CD4-positive, alpha-beta T cell treated with Interleukin-4 for 1 hour (primary cell): ENCODE measurements at regions not wholly inside any gene's neighbourhood (a gene's known extent, or its start where the extent isn't known, plus 50 kb on each side); places are given as distances from the start of the nearest gene placed in this dataset.

Experiments used
- DNase-seq, 2 donors: peaks; one replicate each; pipeline ENCODE4 v3.0.0-alpha.2; 2020 to 2022

- DNase-seq: no peak
Observed at GRCh38 chr6:87798393-87799278, 96.6 kb upstream of the AKIRIN2 start.

- DNase-seq: no peak
Observed at GRCh38 chr6:87794922-87795885, 93.2 kb upstream of the AKIRIN2 start.

- DNase-seq: no peak
Observed at GRCh38 chr6:87793315-87793714, 91.3 kb upstream of the AKIRIN2 start.

- no peak for DNase-seq
Observed at GRCh38 chr6:87791982-87792381, 89.9 kb upstream of the AKIRIN2 start.

GRCh38 chr6:87791485-87791884 lies 89.5 kb upstream of the AKIRIN2 start:
- DNase-seq: no peak

GRCh38 chr6:87791029-87791428 lies 89.0 kb upstream of the AKIRIN2 start:
- no peak for DNase-seq

- no peak for DNase-seq
Observed at GRCh38 chr6:87789900-87790290, 87.9 kb upstream of the AKIRIN2 start.

- peak in 1 of 2 donors; percentile 69 for DNase-seq
Observed at GRCh38 chr6:87789198-87789899, 87.3 kb upstream of the AKIRIN2 start.

- DNase-seq: no peak
Observed at GRCh38 chr6:87788141-87788540, 86.1 kb upstream of the AKIRIN2 start.

- no peak for DNase-seq
Observed at GRCh38 chr6:87785229-87785862, 83.3 kb upstream of the AKIRIN2 start.

- DNase-seq: no peak
Observed at GRCh38 chr6:87784690-87785089, 82.7 kb upstream of the AKIRIN2 start.

- no peak for DNase-seq
Observed at GRCh38 chr6:87784051-87784450, 82.0 kb upstream of the AKIRIN2 start.

- no peak for DNase-seq
Observed at GRCh38 chr6:87779542-87779941, 77.5 kb upstream of the AKIRIN2 start.

- DNase-seq: no peak
Observed at GRCh38 chr6:87772597-87773530, 70.8 kb upstream of the AKIRIN2 start.

GRCh38 chr6:87767478-87767877 lies 65.4 kb upstream of the AKIRIN2 start:
- DNase-seq: no peak

GRCh38 chr6:87766211-87766610 lies 64.2 kb upstream of the AKIRIN2 start:
- no peak for DNase-seq

GRCh38 chr6:87763901-87764300 lies 61.9 kb upstream of the AKIRIN2 start:
- no peak for DNase-seq

- DNase-seq: no peak
Observed at GRCh38 chr6:87763276-87763675, 61.2 kb upstream of the AKIRIN2 start.

- DNase-seq: no peak
Observed at GRCh38 chr6:87762116-87762515, 60.1 kb upstream of the AKIRIN2 start.

- DNase-seq: no peak
Observed at GRCh38 chr6:87757792-87758191, 55.8 kb upstream of the AKIRIN2 start.

GRCh38 chr6:87756858-87757257 lies 54.8 kb upstream of the AKIRIN2 start:
- DNase-seq: peak; percentile 43 to 83
